NCI-H446 treated with DMSO at 0.1 percent for 48 hours (cell line): ENCODE measurements at regions not wholly inside any gene's neighbourhood (a gene's known extent, or its start where the extent isn't known, plus 50 kb on each side); places are given as distances from the start of the nearest gene placed in this dataset.

ENCODE experiments used
- DNase-seq: peaks from one replicate; lab custom pipeline; 2025; lab: John Stamatoyannopoulos, UW

GRCh38 chr13:81781471-81781870 lies 1440.5 kb upstream of the SPRY2 start:
- no peak for DNase-seq

GRCh38 chr13:81779876-81780275 lies 1439.0 kb upstream of the SPRY2 start:
- no peak for DNase-seq

- no peak for DNase-seq
Observed at GRCh38 chr13:81778350-81778749, 1437.4 kb upstream of the SPRY2 start.

- DNase-seq: no peak
Observed at GRCh38 chr13:81773263-81773662, 1432.3 kb upstream of the SPRY2 start.

GRCh38 chr13:81771951-81772350 lies 1431.0 kb upstream of the SPRY2 start:
- no peak for DNase-seq

GRCh38 chr13:81770868-81771505 lies 1430.1 kb upstream of the SPRY2 start:
- DNase-seq: no peak

GRCh38 chr13:81762449-81762848 lies 1421.5 kb upstream of the SPRY2 start:
- no peak for DNase-seq

- DNase-seq: no peak
Observed at GRCh38 chr13:81760316-81760715, 1419.4 kb upstream of the SPRY2 start.

- DNase-seq: no peak
Observed at GRCh38 chr13:81757348-81757970, 1416.5 kb upstream of the SPRY2 start.

GRCh38 chr13:81745391-81745790 lies 1404.5 kb upstream of the SPRY2 start:
- no peak for DNase-seq

GRCh38 chr13:81738364-81738763 lies 1397.4 kb upstream of the SPRY2 start:
- no peak for DNase-seq

- no peak for DNase-seq
Observed at GRCh38 chr13:81726037-81726726, 1385.3 kb upstream of the SPRY2 start.

- DNase-seq: no peak
Observed at GRCh38 chr13:81722456-81722855, 1381.5 kb upstream of the SPRY2 start.

- DNase-seq: no peak
Observed at GRCh38 chr13:81721400-81721799, 1380.5 kb upstream of the SPRY2 start.

- DNase-seq: no peak
Observed at GRCh38 chr13:81714513-81714912, 1373.6 kb upstream of the SPRY2 start.

GRCh38 chr13:81713201-81713600 lies 1372.3 kb upstream of the SPRY2 start:
- no peak for DNase-seq

- DNase-seq: no peak
Observed at GRCh38 chr13:81697826-81698225, 1356.9 kb upstream of the SPRY2 start.

GRCh38 chr13:81686877-81687276 lies 1346.0 kb upstream of the SPRY2 start:
- DNase-seq: no peak

GRCh38 chr13:81683521-81683920 lies 1342.6 kb upstream of the SPRY2 start:
- DNase-seq: no peak

- DNase-seq: no peak
Observed at GRCh38 chr13:81682081-81682630, 1341.2 kb upstream of the SPRY2 start.

- DNase-seq: no peak
Observed at GRCh38 chr13:81677857-81678256, 1336.9 kb upstream of the SPRY2 start.

GRCh38 chr13:81676008-81676407 lies 1335.1 kb upstream of the SPRY2 start:
- DNase-seq: no peak

- DNase-seq: no peak
Observed at GRCh38 chr13:81671064-81671463, 1330.1 kb upstream of the SPRY2 start.
